ENCODE measurements at regions not wholly inside any gene's neighbourhood (a gene's known extent, or its start where the extent isn't known, plus 50 kb on each side); places are given as distances from the start of the nearest gene placed in this dataset.
"Not testable (repeated sequence)": the region's sequence is repeated elsewhere in the genome, so short reads cannot be mapped to it uniquely, and the experiment has no call there.

DNA sequence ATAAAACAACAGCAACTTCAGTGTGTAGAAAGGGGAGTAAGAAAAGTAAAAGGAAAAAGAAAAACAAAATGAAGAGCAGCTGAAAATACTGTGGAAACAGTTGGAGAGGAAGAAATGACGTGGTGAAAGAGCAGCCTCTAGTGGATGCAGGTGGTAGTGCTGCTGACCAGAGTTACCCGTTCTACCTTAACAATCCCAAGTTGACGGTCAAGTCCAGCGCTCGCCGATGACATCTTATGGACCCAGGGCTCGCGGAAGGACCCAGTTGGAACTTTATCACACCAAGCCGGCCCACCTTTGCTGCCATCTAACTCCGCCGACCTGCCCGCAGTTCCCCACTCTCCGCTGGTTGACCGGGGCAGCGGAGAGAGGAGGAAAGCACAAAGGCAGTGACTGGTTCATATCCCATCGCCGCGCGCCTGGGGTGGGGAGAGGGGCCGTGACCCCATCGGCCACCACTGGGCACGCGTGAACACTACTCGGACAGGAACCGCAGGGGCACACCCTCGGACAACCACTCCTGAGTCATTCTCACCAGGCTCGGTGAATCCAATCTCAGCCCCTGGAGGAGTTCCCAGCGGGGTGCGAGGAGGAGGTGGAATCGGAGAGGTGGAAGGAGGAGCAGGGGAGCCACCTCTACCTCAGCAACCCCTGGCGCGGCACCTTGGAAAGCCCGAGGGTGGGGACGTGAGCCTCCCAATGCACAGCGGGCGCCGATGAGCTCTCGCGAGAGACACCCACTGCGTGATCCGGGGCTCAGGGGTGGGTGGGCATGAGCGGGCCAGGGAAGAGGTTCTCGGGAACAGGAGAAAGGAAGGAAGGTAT lies 300.7 kb downstream of the CDY2B start:
- H3K4me3 Mint-ChIP-seq: peak overlapping the region in 1 of 8 donors; percentile 26
- H3K36me3 ChIP-seq (ENCODE audit: insufficient read depth, low read length); H3K4me3 ChIP-seq (ENCODE audit: low read length in 2 of 2); H3K4me1 ChIP-seq (ENCODE audit: insufficient read depth, low read length); H3K27ac ChIP-seq (ENCODE audit: low read depth, low read length); H3K4me1 Mint-ChIP-seq; H3K9me3 ChIP-seq (ENCODE audit: control insufficient read depth in 1 of 2, low read length in 2 of 2); POLR2A ChIA-PET (ENCODE audit: partially characterized antibody); H3K27ac Mint-ChIP-seq; intact Hi-C loops (cut with micrococcal nuclease); H3K36me3 Mint-ChIP-seq; H3K27me3 ChIP-seq (ENCODE audit: insufficient read depth, low read length); CTCF ChIA-PET (ENCODE audit: partially characterized antibody); H3K27me3 Mint-ChIP-seq; H3K9me3 Mint-ChIP-seq; DNase-seq: not testable (repeated sequence)

DNA sequence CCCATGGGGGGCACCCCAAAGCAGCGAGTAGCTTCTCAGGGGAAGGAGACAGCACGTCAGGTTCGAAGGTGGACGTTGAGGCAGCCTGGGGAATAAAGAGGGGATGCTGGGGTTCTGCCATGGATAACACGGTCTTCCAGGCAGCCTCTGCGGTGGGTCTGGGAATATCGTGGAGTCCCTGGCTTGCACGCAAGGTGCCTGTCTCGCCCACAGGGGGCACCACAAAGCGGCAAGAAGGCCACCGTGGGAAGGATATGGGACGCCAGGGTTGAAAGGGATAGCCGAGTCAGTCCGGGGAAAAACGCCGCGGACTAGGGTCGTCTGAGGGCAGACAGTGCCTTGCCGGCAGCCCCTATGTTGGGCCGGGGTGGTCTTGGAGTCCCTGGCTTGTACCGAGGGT lies 316.9 kb downstream of the CDY2B start:
- H3K27ac Mint-ChIP-seq; CTCF ChIA-PET (ENCODE audit: partially characterized antibody); POLR2A ChIA-PET (ENCODE audit: partially characterized antibody): not testable (repeated sequence)

More for the DNA sequence above, 316.9 kb downstream of the CDY2B start:
- H3K4me1 Mint-ChIP-seq; H3K9me3 Mint-ChIP-seq; H3K27me3 Mint-ChIP-seq; H3K27ac ChIP-seq (ENCODE audit: low read depth, low read length); H3K27me3 ChIP-seq (ENCODE audit: insufficient read depth, low read length); H3K36me3 Mint-ChIP-seq; H3K4me3 Mint-ChIP-seq; intact Hi-C loops (cut with micrococcal nuclease); H3K9me3 ChIP-seq (ENCODE audit: control insufficient read depth in 1 of 2, low read length in 2 of 2); H3K4me1 ChIP-seq (ENCODE audit: insufficient read depth, low read length); H3K36me3 ChIP-seq (ENCODE audit: insufficient read depth, low read length); DNase-seq; H3K4me3 ChIP-seq (ENCODE audit: low read length in 2 of 2): not testable (repeated sequence)
